HG03103 (cell line): ENCODE measurements at regions not wholly inside any gene's neighbourhood (a gene's known extent, or its start where the extent isn't known, plus 50 kb on each side); places are given as distances from the start of the nearest gene placed in this dataset.
"Not testable (repeated sequence)": the region's sequence is repeated elsewhere in the genome, so short reads cannot be mapped to it uniquely, and the experiment has no call there.

ENCODE experiments used
- ATAC-seq: cut with Tn5 transposase; IDR thresholded peaks from one replicate; pipeline ENCODE4 v1.9.1; 2021; ENCODE audit warnings: low read depth; ENCODE audit not compliant: unreplicated experiment

GRCh38 chr11:116328391-116328790, 444.4 kb downstream of the BUD13 start:
- ATAC-seq: no peak

GRCh38 chr11:116326146-116326545, 446.6 kb downstream of the BUD13 start:
- ATAC-seq: no peak

- ATAC-seq: no peak
Measured at GRCh38 chr11:116325247-116325646, 447.5 kb downstream of the BUD13 start.

- not testable (repeated sequence) for ATAC-seq
Measured at GRCh38 chr11:116324077-116324476, 448.7 kb downstream of the BUD13 start.

GRCh38 chr11:116317212-116317611, 455.6 kb downstream of the BUD13 start:
- ATAC-seq: no peak

- ATAC-seq: no peak
Measured at GRCh38 chr11:116314006-116314405, 458.8 kb downstream of the BUD13 start.

GRCh38 chr11:116312570-116313391, 460.0 kb downstream of the BUD13 start:
- no peak for ATAC-seq

- no peak for ATAC-seq
Measured at GRCh38 chr11:116311206-116311605, 461.6 kb downstream of the BUD13 start.

- ATAC-seq: no peak
Measured at GRCh38 chr11:116310698-116311097, 462.1 kb downstream of the BUD13 start.

- ATAC-seq: no peak
Measured at GRCh38 chr11:116310226-116310625, 462.6 kb downstream of the BUD13 start.

- no peak for ATAC-seq
Measured at GRCh38 chr11:116309446-116309845, 463.3 kb downstream of the BUD13 start.

- no peak for ATAC-seq
Measured at GRCh38 chr11:116302756-116303155, 470.0 kb downstream of the BUD13 start.

GRCh38 chr11:116301141-116301540, 471.6 kb downstream of the BUD13 start:
- ATAC-seq: no peak

GRCh38 chr11:116300232-116300631, 472.6 kb downstream of the BUD13 start:
- no peak for ATAC-seq

GRCh38 chr11:116294630-116295029, 478.2 kb downstream of the BUD13 start:
- no peak for ATAC-seq

GRCh38 chr11:116287866-116288265, 484.9 kb downstream of the BUD13 start:
- no peak for ATAC-seq

- no peak for ATAC-seq
Measured at GRCh38 chr11:116285026-116285425, 487.8 kb downstream of the BUD13 start.

GRCh38 chr11:116283300-116283699, 489.5 kb downstream of the BUD13 start:
- ATAC-seq: no peak

GRCh38 chr11:116282481-116282880, 490.3 kb downstream of the BUD13 start:
- ATAC-seq: no peak

- no peak for ATAC-seq
Measured at GRCh38 chr11:116281173-116282160, 491.3 kb downstream of the BUD13 start.

- ATAC-seq: no peak
Measured at GRCh38 chr11:116279511-116279910, 493.3 kb downstream of the BUD13 start.
